Mesenchymal stem cell (in vitro differentiated cells and primary cell): ENCODE measurements at regions not wholly inside any gene's neighbourhood (a gene's known extent, or its start where the extent isn't known, plus 50 kb on each side); places are given as distances from the start of the nearest gene placed in this dataset.

Experiments
- DNase-seq: peaks from one replicate; pipeline ENCODE4 v3.0.0-alpha.2; 2013
- H2AFZ ChIP-seq: one replicate; pipeline ENCODE4 v1.6.1; 2013; ENCODE audit warnings: low read depth, mild to moderate bottlenecking, control low read depth, inconsistent platforms, low read length, moderate library complexity
- H2AK5ac ChIP-seq: 2 replicates; pipeline ENCODE4 v1.6.1; 2013; ENCODE audit warnings: low read length, moderate library complexity, mild to moderate bottlenecking, inconsistent platforms; ENCODE audit not compliant: severe bottlenecking
- H2BK120ac ChIP-seq: one replicate; pipeline ENCODE4 v1.6.1; 2013; ENCODE audit warnings: low read depth, mild to moderate bottlenecking, inconsistent platforms, low read length, moderate library complexity
- H2BK12ac ChIP-seq, 2 experiments: one replicate each; pipeline ENCODE4 v1.6.1; 2013; ENCODE audit warnings: inconsistent platforms in 2 of 2, low read length in 2 of 2, mild to moderate bottlenecking in 2 of 2, moderate library complexity in 2 of 2, control low read depth in 1 of 2
- H2BK15ac ChIP-seq: one replicate; pipeline ENCODE4 v1.6.1; 2013; ENCODE audit warnings: mild to moderate bottlenecking, low read depth, inconsistent platforms; ENCODE audit not compliant: poor library complexity, severe bottlenecking
- H2BK5ac ChIP-seq: 2 replicates; pipeline ENCODE4 v1.6.1; 2013; ENCODE audit warnings: low read depth, mild to moderate bottlenecking, low read length, control low read depth, inconsistent platforms; ENCODE audit not compliant: poor library complexity, severe bottlenecking
- H3K14ac ChIP-seq, 2 experiments: one replicate each; pipeline ENCODE4 v1.6.1; 2013; ENCODE audit warnings: inconsistent platforms in 2 of 2, low read length in 2 of 2, control low read depth in 1 of 2, mild to moderate bottlenecking in 1 of 2, moderate library complexity in 1 of 2
- H3K18ac ChIP-seq, 2 experiments: one replicate each; pipeline ENCODE4 v1.6.1; 2013; ENCODE audit warnings: inconsistent platforms in 2 of 2, low read length in 2 of 2, control low read depth in 1 of 2, low read depth in 1 of 2, mild to moderate bottlenecking in 1 of 2
- H3K23ac ChIP-seq, 2 experiments: one replicate each; pipeline ENCODE4 v1.6.1; 2013; ENCODE audit warnings: inconsistent platforms in 2 of 2, low read length in 2 of 2, mild to moderate bottlenecking in 2 of 2, moderate library complexity in 2 of 2, control low read depth in 1 of 2
- H3K27ac ChIP-seq: 2 replicates; pipeline ENCODE4 v1.5.1; 2013; ENCODE audit warnings: mild to moderate bottlenecking, moderate library complexity, low read length, control low read depth, inconsistent platforms; ENCODE audit not compliant: poor library complexity, severe bottlenecking
- H3K27me3 ChIP-seq, 2 experiments: 2 replicates each; pipeline versions ENCODE4 v1.6.1 to v1.7.0; 2013; ENCODE audit warnings: low read length in 2 of 2, mild to moderate bottlenecking in 2 of 2, moderate library complexity in 2 of 2, control low read depth in 1 of 2, inconsistent platforms in 1 of 2; ENCODE audit not compliant: control insufficient read depth in 1 of 2, insufficient read depth in 1 of 2
- H3K36me3 ChIP-seq, 2 experiments: 2 replicates each; pipeline versions ENCODE4 v1.6.1 to v1.7.0; 2013; ENCODE audit warnings: low read length in 2 of 2, control low read depth in 1 of 2, inconsistent platforms in 1 of 2, low read depth in 1 of 2, mild to moderate bottlenecking in 1 of 2; ENCODE audit not compliant: insufficient read depth in 2 of 2, control insufficient read depth in 1 of 2
- H3K4ac ChIP-seq, 2 experiments: one replicate each; pipeline ENCODE4 v1.6.1; 2013; ENCODE audit warnings: inconsistent platforms in 2 of 2, low read length in 2 of 2, mild to moderate bottlenecking in 2 of 2, moderate library complexity in 2 of 2, control low read depth in 1 of 2, low read depth in 1 of 2
- H3K4me1 ChIP-seq: 2 replicates; pipeline ENCODE4 v1.6.1; 2013; ENCODE audit warnings: low read depth, low read length, control low read depth; ENCODE audit not compliant: control insufficient read depth, insufficient read depth
- H3K4me2 ChIP-seq: 2 replicates; pipeline ENCODE4 v1.6.1; 2013; ENCODE audit warnings: low read length, mild to moderate bottlenecking, inconsistent platforms; ENCODE audit not compliant: poor library complexity, severe bottlenecking
- H3K4me3 ChIP-seq, 2 experiments: 2 replicates each; pipeline versions ENCODE4 v1.5.1 to v1.7.0; 2013; ENCODE audit warnings: low read length in 2 of 2, mild to moderate bottlenecking in 2 of 2, control low read depth in 1 of 2, low read depth in 1 of 2; ENCODE audit not compliant: insufficient read depth in 1 of 2
- H3K79me1 ChIP-seq: replicated peaks from 2 replicates; pipeline ENCODE4 v1.6.1; 2013; ENCODE audit warnings: mild to moderate bottlenecking, control low read depth, low read length, inconsistent platforms; ENCODE audit not compliant: poor library complexity, severe bottlenecking
- H3K9ac ChIP-seq: 2 replicates; pipeline ENCODE4 v1.7.0; 2013; ENCODE audit warnings: mild to moderate bottlenecking, low read length, moderate library complexity
- H3K9me3 ChIP-seq: 2 replicates; pipeline ENCODE4 v1.7.0; 2013; ENCODE audit warnings: mild to moderate bottlenecking, low read length; ENCODE audit not compliant: control insufficient read depth
- H4K8ac ChIP-seq: one replicate; pipeline ENCODE4 v1.6.1; 2013; ENCODE audit warnings: inconsistent platforms, mild to moderate bottlenecking, low read length, moderate library complexity
- H4K91ac ChIP-seq: one replicate; pipeline ENCODE4 v1.6.1; 2013; ENCODE audit warnings: mild to moderate bottlenecking, low read length, inconsistent platforms
- WGBS: methylation state at CpG from one replicate; pipeline ENCODE4 v1.1.7; 2013; ENCODE audit warnings: mixed read lengths; 5-methylcytosine and 5-hydroxymethylcytosine counted together

GRCh38 chr2:128427413-128427755 lies 108.7 kb upstream of the HS6ST1 start:
- no peak for DNase-seq
- Histone ChIP-seq H2BK12ac (no peak overlapping the region), H3K36me3 (peaks cover 0 to 3% of the 10 kb centered on the region in 2 experiments), H3K4me3 (no peak overlapping the region), H2BK5ac (no peak overlapping the region), H3K4ac (no peak overlapping the region), H3K27ac (no peak overlapping the region), H3K4me2 (no peak overlapping the region), H3K14ac (peak overlapping the region in 1 of 2 experiments; percentile 18), H2AK5ac (no peak overlapping the region), H4K91ac (no peak overlapping the region), H3K9ac (no peak overlapping the region), H3K27me3 (peaks cover 0 to 7% of the 10 kb centered on the region in 2 experiments), H2BK15ac (no peak overlapping the region), H3K23ac (no peak overlapping the region), H3K9me3 (no peaks in the 10 kb centered on the region), H2AFZ (no peak overlapping the region), H4K8ac (no peak overlapping the region), H2BK120ac (no peak overlapping the region), H3K18ac (no peak overlapping the region), H3K79me1 (no peaks in the 10 kb centered on the region), H3K4me1 (peaks cover 11% of the 10 kb centered on the region)
- WGBS: 55% methylated on average over 5 of the region's 5 CpGs

GRCh38 chr2:128428415-128428814 lies 109.7 kb upstream of the HS6ST1 start:
- peaks cover 0 to 3% of the 10 kb centered on the region in 2 experiments for H3K36me3 ChIP-seq
- H3K4me3 ChIP-seq: no peak overlapping the region
- H3K23ac ChIP-seq: no peak overlapping the region

GRCh38 chr2:128432423-128432822 lies 113.8 kb upstream of the HS6ST1 start:
- no peaks in the 10 kb centered on the region for H3K4me1 ChIP-seq
- H3K23ac ChIP-seq: no peak overlapping the region
- H2AFZ ChIP-seq: no peak overlapping the region
- no peaks in the 10 kb centered on the region for H3K79me1 ChIP-seq
- no peak overlapping the region for H2BK5ac ChIP-seq
- no peak overlapping the region for H2BK15ac ChIP-seq
- no peak overlapping the region for H2BK120ac ChIP-seq
- peaks cover 0 to 3% of the 10 kb centered on the region in 2 experiments for H3K27me3 ChIP-seq
- no peak overlapping the region for H3K27ac ChIP-seq
- H3K4ac ChIP-seq: no peak overlapping the region
- H3K4me3 ChIP-seq: no peak overlapping the region
- no peak overlapping the region for H2BK12ac ChIP-seq
- no peak overlapping the region for H4K8ac ChIP-seq
- no peak overlapping the region for H3K9ac ChIP-seq
- no peak overlapping the region for H3K14ac ChIP-seq
- H3K9me3 ChIP-seq: no peaks in the 10 kb centered on the region
- no CpG with 5 or more reads among the region's 4 CpGs for WGBS
- no peak overlapping the region for H2AK5ac ChIP-seq
- H3K36me3 ChIP-seq: no peaks in the 10 kb centered on the region
- DNase-seq: no peak
- no peak overlapping the region for H3K4me2 ChIP-seq
- H3K18ac ChIP-seq: no peak overlapping the region
- H4K91ac ChIP-seq: no peak overlapping the region

More at GRCh38 chr2:128428415-128428814, 109.7 kb upstream of the HS6ST1 start:
- H4K91ac ChIP-seq: no peak overlapping the region
- no peak overlapping the region for H3K18ac ChIP-seq
- H3K27ac ChIP-seq: no peak overlapping the region
- no peak overlapping the region for H2BK120ac ChIP-seq
- no peaks in the 10 kb centered on the region for H3K79me1 ChIP-seq
- no peak for DNase-seq
- H2AFZ ChIP-seq: no peak overlapping the region
- no peak overlapping the region for H3K9ac ChIP-seq
- H3K4me1 ChIP-seq: peaks cover 8% of the 10 kb centered on the region
- H3K27me3 ChIP-seq: peaks cover 0 to 7% of the 10 kb centered on the region in 2 experiments
- H3K14ac ChIP-seq: no peak overlapping the region
- no peak overlapping the region for H3K4ac ChIP-seq
- H3K9me3 ChIP-seq: no peaks in the 10 kb centered on the region
- H3K4me2 ChIP-seq: no peak overlapping the region
- H2AK5ac ChIP-seq: no peak overlapping the region
- H2BK15ac ChIP-seq: no peak overlapping the region
- WGBS: 100% methylated on average over 1 of the region's 3 CpGs
- H4K8ac ChIP-seq: no peak overlapping the region
- H2BK12ac ChIP-seq: no peak overlapping the region
- H2BK5ac ChIP-seq: no peak overlapping the region

GRCh38 chr2:128433911-128434550 lies 115.4 kb upstream of the HS6ST1 start:
- 97% methylated on average over 3 of the region's 3 CpGs for WGBS
- no peaks in the 10 kb centered on the region for H3K79me1 ChIP-seq

More at GRCh38 chr2:128433911-128434550, 115.4 kb upstream of the HS6ST1 start:
- Histone ChIP-seq H3K18ac (no peak overlapping the region), H3K4me2 (no peak overlapping the region), H3K27ac (no peak overlapping the region), H3K4me1 (no peaks in the 10 kb centered on the region), H3K14ac (no peak overlapping the region), H2BK5ac (no peak overlapping the region), H3K4ac (no peak overlapping the region), H3K9ac (no peak overlapping the region), H2BK120ac (no peak overlapping the region), H2BK15ac (no peak overlapping the region), H4K8ac (no peak overlapping the region), H3K36me3 (no peaks in the 10 kb centered on the region), H3K27me3 (peaks cover 0 to 3% of the 10 kb centered on the region in 2 experiments), H3K4me3 (no peak overlapping the region), H2AK5ac (no peak overlapping the region), H2AFZ (no peak overlapping the region), H3K23ac (no peak overlapping the region), H3K9me3 (no peaks in the 10 kb centered on the region), H2BK12ac (no peak overlapping the region), H4K91ac (no peak overlapping the region)
- DNase-seq: no peak
